ENCODE measurements at regions not wholly inside any gene's neighbourhood (a gene's known extent, or its start where the extent isn't known, plus 50 kb on each side); places are given as distances from the start of the nearest gene placed in this dataset.

- Histone ChIP-seq H3K4me3 (ENCODE audit: low read depth, low read length, poor library complexity, severe bottlenecking) (no peak overlapping the region), H3K9ac (ENCODE audit: low read length) (no peak overlapping the region), H2AFZ (ENCODE audit: low read length) (no peak overlapping the region), H4K20me1 (ENCODE audit: insufficient read depth, low read length) (no peaks in the 10 kb centered on the region), H3K79me2 (ENCODE audit: insufficient read depth, low read length) (no peaks in the 10 kb centered on the region), H3K27ac (ENCODE audit: low read depth, low read length, poor library complexity, severe bottlenecking) (no peak overlapping the region), H3K9me2 (ENCODE audit: low read depth, low read length) (no peaks in the 10 kb centered on the region), H3K9me3 (ENCODE audit: low read length) (no peaks in the 10 kb centered on the region), H3F3A (ENCODE audit: insufficient read depth, low read length) (no peaks in the 10 kb centered on the region), H3K36me3 (ENCODE audit: insufficient read depth, low read length) (no peaks in the 10 kb centered on the region), H3K27me3 (ENCODE audit: insufficient read depth, low read length) (no peaks in the 10 kb centered on the region), H3K4me2 (ENCODE audit: low read length) (no peak overlapping the region), H3K4me1 (ENCODE audit: insufficient read depth, low read length, severe bottlenecking) (no peaks in the 10 kb centered on the region)
- no peak for TF ChIP-seq EZH2 (IDR thresholded peaks at IDR 0.05; ENCODE audit: borderline replicate concordance, low read length)
- TF ChIP-seq CTCF (IDR thresholded peaks at IDR 0.05; ENCODE audit: low read length) = no peak
These were observed 634.5 kb upstream of the B3GAT1 start for GRCh38 chr11:135046556-135046955.

GRCh38 chr11:135043434-135043833 is 631.4 kb upstream of the B3GAT1 start:
- Histone ChIP-seq H3K36me3 (ENCODE audit: insufficient read depth, low read length) (no peaks in the 10 kb centered on the region), H3K9me3 (ENCODE audit: low read length) (no peaks in the 10 kb centered on the region), H3F3A (ENCODE audit: insufficient read depth, low read length) (no peaks in the 10 kb centered on the region), H2AFZ (ENCODE audit: low read length) (no peak overlapping the region), H3K9me2 (ENCODE audit: low read depth, low read length) (no peaks in the 10 kb centered on the region), H3K27ac (ENCODE audit: low read depth, low read length, poor library complexity, severe bottlenecking) (no peak overlapping the region), H3K79me2 (ENCODE audit: insufficient read depth, low read length) (no peaks in the 10 kb centered on the region), H3K4me3 (ENCODE audit: low read depth, low read length, poor library complexity, severe bottlenecking) (no peak overlapping the region), H3K4me1 (ENCODE audit: insufficient read depth, low read length, severe bottlenecking) (no peaks in the 10 kb centered on the region), H3K27me3 (ENCODE audit: insufficient read depth, low read length) (no peaks in the 10 kb centered on the region), H3K9ac (ENCODE audit: low read length) (no peak overlapping the region), H4K20me1 (ENCODE audit: insufficient read depth, low read length) (no peaks in the 10 kb centered on the region), H3K4me2 (ENCODE audit: low read length) (no peak overlapping the region)
- no peak for TF ChIP-seq CTCF (IDR thresholded peaks at IDR 0.05; ENCODE audit: low read length)
- TF ChIP-seq EZH2 (IDR thresholded peaks at IDR 0.05; ENCODE audit: borderline replicate concordance, low read length) = no peak

GRCh38 chr11:135037828-135038227 is 625.8 kb upstream of the B3GAT1 start:
- Histone ChIP-seq H3K9me2 (ENCODE audit: low read depth, low read length) (no peaks in the 10 kb centered on the region), H3K27ac (ENCODE audit: low read depth, low read length, poor library complexity, severe bottlenecking) (no peak overlapping the region), H3K9me3 (ENCODE audit: low read length) (no peaks in the 10 kb centered on the region), H3K4me2 (ENCODE audit: low read length) (no peak overlapping the region), H3K9ac (ENCODE audit: low read length) (no peak overlapping the region), H4K20me1 (ENCODE audit: insufficient read depth, low read length) (no peaks in the 10 kb centered on the region), H3K27me3 (ENCODE audit: insufficient read depth, low read length) (no peaks in the 10 kb centered on the region), H3K4me1 (ENCODE audit: insufficient read depth, low read length, severe bottlenecking) (no peaks in the 10 kb centered on the region), H2AFZ (ENCODE audit: low read length) (no peak overlapping the region), H3K79me2 (ENCODE audit: insufficient read depth, low read length) (no peaks in the 10 kb centered on the region), H3K4me3 (ENCODE audit: low read depth, low read length, poor library complexity, severe bottlenecking) (no peak overlapping the region), H3K36me3 (ENCODE audit: insufficient read depth, low read length) (no peaks in the 10 kb centered on the region), H3F3A (ENCODE audit: insufficient read depth, low read length) (no peaks in the 10 kb centered on the region)
- TF ChIP-seq CTCF (IDR thresholded peaks at IDR 0.05; ENCODE audit: low read length) = no peak
- TF ChIP-seq EZH2 (IDR thresholded peaks at IDR 0.05; ENCODE audit: borderline replicate concordance, low read length) = no peak

All from OCI-LY1 (cell line).